Endothelial cell (in vitro differentiated cells): ENCODE measurements at regions not wholly inside any gene's neighbourhood (a gene's known extent, or its start where the extent isn't known, plus 50 kb on each side); places are given as distances from the start of the nearest gene placed in this dataset.

Experiments
- DNase-seq: peaks from one replicate; pipeline ENCODE4 v3.0.0; 2021; ENCODE audit warnings: low spot score
- H3K27ac Mint-ChIP-seq: one replicate; pipeline ENCODE4 v1.8.0; 2021; ENCODE audit warnings: mixed read lengths, inconsistent platforms; ENCODE audit not compliant: unreplicated experiment
- H3K27me3 Mint-ChIP-seq: one replicate; pipeline ENCODE4 v1.8.0; 2021; ENCODE audit warnings: mild to moderate bottlenecking, moderate library complexity, mixed read lengths, inconsistent platforms; ENCODE audit not compliant: unreplicated experiment
- H3K36me3 Mint-ChIP-seq: one replicate; pipeline ENCODE4 v1.8.0; 2021; ENCODE audit warnings: mild to moderate bottlenecking, low read depth, mixed read lengths, inconsistent platforms; ENCODE audit not compliant: unreplicated experiment
- H3K4me1 Mint-ChIP-seq: one replicate; pipeline ENCODE4 v1.8.0; 2021; ENCODE audit warnings: mild to moderate bottlenecking, mixed read lengths, inconsistent platforms; ENCODE audit not compliant: unreplicated experiment
- H3K4me3 Mint-ChIP-seq: one replicate; pipeline ENCODE4 v1.8.0; 2021; ENCODE audit warnings: mild to moderate bottlenecking, mixed read lengths, inconsistent platforms; ENCODE audit not compliant: unreplicated experiment
- H3K9me3 Mint-ChIP-seq: one replicate; pipeline ENCODE4 v1.8.0; 2021; ENCODE audit warnings: mixed read lengths, inconsistent platforms; ENCODE audit not compliant: unreplicated experiment
- TF ChIP-seq, protein P1 (sequence below): fragments of 200-600 bp; sonication (generic); IDR thresholded peaks from one replicate; pipeline ENCODE4 v1.5.0; 2021; ENCODE audit warnings: antibody characterized with exemption; ENCODE audit not compliant: unreplicated experiment

DNA sequence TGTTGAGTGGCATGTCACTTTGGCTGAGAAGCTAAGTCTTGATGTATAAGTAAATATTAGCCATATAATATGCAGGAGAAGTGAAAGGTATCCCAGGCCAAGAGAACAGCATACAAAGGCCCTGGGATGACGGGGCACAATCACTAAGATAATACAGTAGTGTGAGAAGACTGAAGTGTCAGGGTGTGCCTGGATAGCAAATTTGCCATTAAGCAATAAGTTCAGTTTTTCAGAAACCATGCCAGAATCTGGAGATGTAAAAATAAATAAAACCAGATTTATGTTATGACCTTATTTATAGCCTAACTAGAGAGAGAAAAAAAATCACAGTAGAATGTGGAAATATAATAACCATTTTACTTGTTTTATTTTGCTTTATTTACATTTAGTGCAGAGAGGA lies 1858.7 kb upstream of the CELF4 start:
- Mint-ChIP-seq H3K9me3 (no peaks in the 10 kb centered on the region), H3K4me3 (no peak overlapping the region), H3K36me3 (no peaks in the 10 kb centered on the region), H3K27ac (no peak overlapping the region), H3K4me1 (no peaks in the 10 kb centered on the region), H3K27me3 (no peaks in the 10 kb centered on the region)
- TF ChIP-seq, protein P1, sequence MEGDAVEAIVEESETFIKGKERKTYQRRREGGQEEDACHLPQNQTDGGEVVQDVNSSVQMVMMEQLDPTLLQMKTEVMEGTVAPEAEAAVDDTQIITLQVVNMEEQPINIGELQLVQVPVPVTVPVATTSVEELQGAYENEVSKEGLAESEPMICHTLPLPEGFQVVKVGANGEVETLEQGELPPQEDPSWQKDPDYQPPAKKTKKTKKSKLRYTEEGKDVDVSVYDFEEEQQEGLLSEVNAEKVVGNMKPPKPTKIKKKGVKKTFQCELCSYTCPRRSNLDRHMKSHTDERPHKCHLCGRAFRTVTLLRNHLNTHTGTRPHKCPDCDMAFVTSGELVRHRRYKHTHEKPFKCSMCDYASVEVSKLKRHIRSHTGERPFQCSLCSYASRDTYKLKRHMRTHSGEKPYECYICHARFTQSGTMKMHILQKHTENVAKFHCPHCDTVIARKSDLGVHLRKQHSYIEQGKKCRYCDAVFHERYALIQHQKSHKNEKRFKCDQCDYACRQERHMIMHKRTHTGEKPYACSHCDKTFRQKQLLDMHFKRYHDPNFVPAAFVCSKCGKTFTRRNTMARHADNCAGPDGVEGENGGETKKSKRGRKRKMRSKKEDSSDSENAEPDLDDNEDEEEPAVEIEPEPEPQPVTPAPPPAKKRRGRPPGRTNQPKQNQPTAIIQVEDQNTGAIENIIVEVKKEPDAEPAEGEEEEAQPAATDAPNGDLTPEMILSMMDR: no peak
- no peak for DNase-seq

DNA sequence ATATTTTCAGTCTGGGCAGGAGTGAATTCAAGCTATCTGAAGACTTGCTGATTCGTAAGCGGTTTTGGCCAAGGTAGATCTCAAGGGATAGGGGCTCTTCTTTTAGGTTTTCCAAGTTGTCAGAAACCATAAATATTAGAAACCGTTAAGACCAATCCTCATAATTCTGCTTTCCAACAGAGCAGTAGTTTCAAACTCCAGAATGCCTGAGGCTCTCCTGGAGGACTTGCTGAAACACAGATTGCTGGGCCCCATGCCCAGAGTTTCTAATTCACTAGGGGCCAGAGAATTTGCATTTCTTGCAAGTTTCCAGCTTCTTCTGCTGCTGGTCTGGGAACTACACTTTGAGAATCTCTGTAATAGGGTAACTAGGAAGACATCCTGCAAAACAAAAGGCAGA lies 1855.7 kb upstream of the CELF4 start:
- no peaks in the 10 kb centered on the region for H3K9me3 Mint-ChIP-seq
- DNase-seq: no peak

DNA sequence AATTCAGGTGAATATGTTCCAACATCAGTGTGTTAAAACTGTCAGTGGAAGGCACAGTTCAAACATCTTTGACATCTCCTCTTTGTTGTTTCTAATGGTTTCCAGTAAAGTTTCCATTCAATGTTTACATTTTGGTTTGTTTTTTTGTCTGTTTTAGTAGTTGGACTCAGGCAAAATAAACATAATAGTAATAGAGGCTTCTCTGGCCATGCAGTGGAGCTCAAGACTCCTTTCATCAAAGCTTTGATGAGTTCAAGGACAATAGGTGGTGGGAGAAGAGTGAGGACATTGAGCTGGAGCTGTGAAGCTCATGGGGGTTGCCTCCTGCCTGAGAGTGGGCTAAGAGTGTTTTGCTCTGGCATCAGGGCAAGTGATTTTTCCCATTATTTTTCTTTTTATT lies 1853.7 kb upstream of the CELF4 start:
- H3K27ac Mint-ChIP-seq: no peak overlapping the region
- H3K4me1 Mint-ChIP-seq: no peaks in the 10 kb centered on the region
- H3K9me3 Mint-ChIP-seq: no peaks in the 10 kb centered on the region
- no peak overlapping the region for H3K4me3 Mint-ChIP-seq
- H3K36me3 Mint-ChIP-seq: no peaks in the 10 kb centered on the region
- DNase-seq: no peak
- TF ChIP-seq, protein P1: no peak
- H3K27me3 Mint-ChIP-seq: no peaks in the 10 kb centered on the region

More for the DNA sequence above, 1855.7 kb upstream of the CELF4 start:
- Mint-ChIP-seq H3K27me3 (no peaks in the 10 kb centered on the region), H3K4me1 (no peaks in the 10 kb centered on the region), H3K4me3 (no peak overlapping the region), H3K36me3 (no peaks in the 10 kb centered on the region), H3K27ac (no peak overlapping the region)
- TF ChIP-seq, protein P1: no peak

DNA sequence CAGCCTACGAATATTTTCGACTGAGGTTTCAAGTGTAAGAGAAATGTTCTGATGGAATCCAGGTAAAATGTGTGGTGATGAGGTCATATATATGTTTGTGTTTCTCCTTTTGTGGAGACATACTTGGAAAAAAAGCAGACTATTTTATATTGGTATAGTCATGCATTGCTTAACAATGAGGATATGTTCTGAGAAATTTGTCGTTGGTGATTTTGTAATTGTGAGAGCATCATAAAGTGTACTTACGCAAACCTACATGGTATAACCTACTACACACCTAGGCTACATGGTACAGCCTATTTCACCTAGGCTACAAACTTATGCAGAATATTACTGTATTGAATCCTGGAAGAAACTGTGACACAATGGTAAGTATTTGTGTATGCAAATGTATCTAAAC lies 1849.9 kb upstream of the CELF4 start:
- no peaks in the 10 kb centered on the region for H3K4me1 Mint-ChIP-seq
- TF ChIP-seq, protein P1: no peak
- H3K36me3 Mint-ChIP-seq: no peaks in the 10 kb centered on the region
- H3K27ac Mint-ChIP-seq: no peak overlapping the region
- no peaks in the 10 kb centered on the region for H3K9me3 Mint-ChIP-seq
- H3K27me3 Mint-ChIP-seq: no peaks in the 10 kb centered on the region
- no peak overlapping the region for H3K4me3 Mint-ChIP-seq
- no peak for DNase-seq

DNA sequence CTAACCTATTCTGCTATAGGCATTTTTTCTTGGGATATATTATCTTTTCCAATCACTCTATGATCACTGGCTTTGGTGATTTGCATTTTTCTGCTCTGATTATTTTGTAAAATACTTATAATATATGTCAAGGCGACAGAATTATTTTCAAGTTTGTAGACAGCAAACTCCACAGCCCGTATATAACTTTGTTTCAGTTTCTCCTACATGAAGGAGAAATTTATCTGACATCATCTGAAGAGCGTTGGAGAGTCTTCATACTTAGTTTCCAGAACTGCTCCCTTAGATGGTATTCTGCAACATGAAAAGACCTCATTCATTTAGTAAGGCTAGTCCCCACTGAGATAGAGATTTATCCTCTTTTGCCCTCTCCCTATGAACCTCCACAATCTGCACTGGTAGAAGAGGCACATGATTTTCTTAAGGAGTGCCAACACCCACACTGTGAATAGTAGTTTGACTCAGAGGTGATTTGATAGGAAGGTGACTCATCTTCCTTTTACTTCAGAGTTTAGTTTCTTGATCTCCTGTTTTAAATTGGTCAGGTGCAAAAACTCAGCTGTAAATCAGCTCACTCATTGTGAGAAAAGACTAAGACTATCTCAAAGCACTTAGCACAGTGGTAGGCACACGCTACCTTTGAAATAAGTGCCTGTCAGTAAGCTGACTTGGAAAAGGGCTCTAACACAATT lies 1848.6 kb upstream of the CELF4 start:
- H3K4me1 Mint-ChIP-seq: no peaks in the 10 kb centered on the region
- DNase-seq: no peak
- no peaks in the 10 kb centered on the region for H3K27me3 Mint-ChIP-seq
- H3K9me3 Mint-ChIP-seq: no peaks in the 10 kb centered on the region
- H3K36me3 Mint-ChIP-seq: no peaks in the 10 kb centered on the region
- H3K4me3 Mint-ChIP-seq: no peak overlapping the region
- H3K27ac Mint-ChIP-seq: no peak overlapping the region
- TF ChIP-seq, protein P1: no peak
